GM23338 (cell line): ENCODE measurements at regions not wholly inside any gene's neighbourhood (a gene's known extent, or its start where the extent isn't known, plus 50 kb on each side); places are given as distances from the start of the nearest gene placed in this dataset.

Experiments
- CTCF ChIP-seq, 2 experiments: fragments of 200-600 bp in 1 of 2; sonication (generic) in 1 of 2; conservative IDR thresholded peaks; 2 replicates each; pipeline versions ENCODE4 v1.5.1 to v1.6.1; 2016 to 2017; ENCODE audit warnings: antibody characterized with exemption in 2 of 2, low read depth in 2 of 2, mild to moderate bottlenecking in 2 of 2, moderate library complexity in 1 of 2
- EZH2phosphoT487 ChIP-seq: fragments of 200-600 bp; sonication (generic); IDR thresholded peaks from one replicate; pipeline ENCODE4 v1.8.1; 2018; ENCODE audit warnings: antibody characterized with exemption; ENCODE audit not compliant: unreplicated experiment
- JUNB ChIP-seq: IDR thresholded peaks from one replicate; pipeline ENCODE4 v1.6.1; 2016; ENCODE audit warnings: antibody characterized with exemption; ENCODE audit not compliant: unreplicated experiment
- POLR2AphosphoS5 ChIP-seq: IDR thresholded peaks from 2 replicates; pipeline ENCODE4 v1.6.1; 2016; ENCODE audit warnings: antibody characterized with exemption, low read depth
- REST ChIP-seq: IDR thresholded peaks from one replicate; pipeline ENCODE4 v1.6.1; 2018; ENCODE audit warnings: antibody characterized with exemption; ENCODE audit not compliant: unreplicated experiment
- TF ChIP-seq, protein P1 (sequence below): IDR thresholded peaks from 2 replicates; pipeline ENCODE4 v1.6.1; 2016; ENCODE audit warnings: antibody characterized with exemption

DNA sequence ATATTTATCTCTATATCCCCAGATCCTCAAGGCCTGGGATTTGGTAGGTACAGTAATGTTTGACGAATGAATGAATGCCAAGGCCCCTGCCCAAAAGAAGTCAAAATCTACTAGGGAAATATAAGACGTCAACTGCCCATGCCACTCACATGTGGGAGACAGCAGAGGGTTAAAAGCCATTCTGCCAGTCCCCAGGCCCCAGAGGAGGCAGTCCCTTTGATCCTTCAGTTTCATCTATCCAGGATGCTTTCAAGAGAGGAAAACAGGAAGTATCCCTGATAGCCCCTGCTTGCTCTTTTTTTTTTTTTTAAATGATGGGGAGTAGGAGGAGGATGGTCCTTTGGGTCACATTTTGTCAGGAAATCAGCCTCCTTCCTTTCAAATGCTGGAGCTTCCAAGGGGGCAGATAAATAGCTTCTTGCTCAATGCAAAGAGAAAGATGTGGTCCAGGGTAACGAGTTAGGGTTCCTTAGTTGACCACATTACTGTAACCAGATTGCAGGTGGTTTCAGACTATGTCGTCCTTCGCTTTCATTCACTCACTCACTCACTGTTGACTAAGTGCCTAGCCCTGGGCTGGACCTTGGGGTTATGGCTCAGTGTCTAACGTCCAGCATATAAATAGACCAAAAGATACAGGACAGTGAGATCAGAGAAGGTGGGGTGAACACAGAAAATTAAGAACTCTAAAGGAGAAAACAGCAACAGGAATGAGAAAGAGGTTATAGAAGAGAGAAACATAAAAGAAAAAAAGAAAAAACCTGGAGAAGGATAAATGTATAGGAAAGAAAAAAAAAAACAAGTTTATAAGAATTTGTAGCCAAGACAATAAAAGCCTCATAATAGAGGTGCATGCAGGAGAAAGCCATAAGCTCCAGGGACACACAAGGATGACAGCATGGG lies 64.6 kb upstream of the PIM1 start:
- TF ChIP-seq CTCF (conservative IDR thresholded peaks at IDR 0.05; ENCODE audit: low read depth in 2 of 2) (no peak), JUNB (no peak), EZH2phosphoT487 (no peak), POLR2AphosphoS5 (peak; percentile 53), REST (no peak)
- TF ChIP-seq, protein P1, sequence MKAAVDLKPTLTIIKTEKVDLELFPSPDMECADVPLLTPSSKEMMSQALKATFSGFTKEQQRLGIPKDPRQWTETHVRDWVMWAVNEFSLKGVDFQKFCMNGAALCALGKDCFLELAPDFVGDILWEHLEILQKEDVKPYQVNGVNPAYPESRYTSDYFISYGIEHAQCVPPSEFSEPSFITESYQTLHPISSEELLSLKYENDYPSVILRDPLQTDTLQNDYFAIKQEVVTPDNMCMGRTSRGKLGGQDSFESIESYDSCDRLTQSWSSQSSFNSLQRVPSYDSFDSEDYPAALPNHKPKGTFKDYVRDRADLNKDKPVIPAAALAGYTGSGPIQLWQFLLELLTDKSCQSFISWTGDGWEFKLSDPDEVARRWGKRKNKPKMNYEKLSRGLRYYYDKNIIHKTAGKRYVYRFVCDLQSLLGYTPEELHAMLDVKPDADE, result peak; percentile 29; the same call in 1 of the 2 replicates
